BLaER1 (cell line): ENCODE measurements at regions not wholly inside any gene's neighbourhood (a gene's known extent, or its start where the extent isn't known, plus 50 kb on each side); places are given as distances from the start of the nearest gene placed in this dataset.

Experiments
- H3K27ac ChIP-seq: shearing (Covaris generic); formaldehyde crosslinking; 2 replicates; pipeline ENCODE4 v1.8.1; 2022
- H3K27me3 ChIP-seq: shearing (Covaris generic); formaldehyde crosslinking; 2 replicates; pipeline ENCODE4 v1.8.1; 2022
- H3K36me3 ChIP-seq: shearing (Covaris generic); formaldehyde crosslinking; 2 replicates; pipeline ENCODE4 v1.8.1; 2022
- H3K4me1 ChIP-seq: shearing (Covaris generic); formaldehyde crosslinking; 2 replicates; pipeline ENCODE4 v1.8.1; 2022
- H3K4me2 ChIP-seq: shearing (Covaris generic); formaldehyde crosslinking; 2 replicates; pipeline ENCODE4 v1.8.1; 2022
- H3K4me3 ChIP-seq: shearing (Covaris generic); formaldehyde crosslinking; 2 replicates; pipeline ENCODE4 v1.8.1; 2022
- H3K9ac ChIP-seq: shearing (Covaris generic); formaldehyde crosslinking; 2 replicates; pipeline ENCODE4 v1.8.1; 2022
- H3K9me3 ChIP-seq: shearing (Covaris generic); formaldehyde crosslinking; 2 replicates; pipeline ENCODE4 v1.8.1; 2022
- H4K20me1 ChIP-seq: shearing (Covaris generic); formaldehyde crosslinking; 2 replicates; pipeline ENCODE4 v1.8.1; 2022
- Cebpa-rat ChIP-seq: shearing (Covaris generic); IDR thresholded peaks from 2 replicates; pipeline ENCODE4 v1.8.1; 2022

- no peaks in the 10 kb centered on the region for H4K20me1 ChIP-seq
- H3K4me2 ChIP-seq: no peak overlapping the region
- no peak overlapping the region for H3K27ac ChIP-seq
- H3K9ac ChIP-seq: no peak overlapping the region
- H3K9me3 ChIP-seq: no peaks in the 10 kb centered on the region
- H3K4me1 ChIP-seq: no peaks in the 10 kb centered on the region
- no peak for TF ChIP-seq Cebpa-rat
- no peaks in the 10 kb centered on the region for H3K36me3 ChIP-seq
- no peaks in the 10 kb centered on the region for H3K27me3 ChIP-seq
- no peak overlapping the region for H3K4me3 ChIP-seq
Measured at GRCh38 chr18:56330366-56331110, 307.9 kb downstream of the TXNL1 start.

DNA sequence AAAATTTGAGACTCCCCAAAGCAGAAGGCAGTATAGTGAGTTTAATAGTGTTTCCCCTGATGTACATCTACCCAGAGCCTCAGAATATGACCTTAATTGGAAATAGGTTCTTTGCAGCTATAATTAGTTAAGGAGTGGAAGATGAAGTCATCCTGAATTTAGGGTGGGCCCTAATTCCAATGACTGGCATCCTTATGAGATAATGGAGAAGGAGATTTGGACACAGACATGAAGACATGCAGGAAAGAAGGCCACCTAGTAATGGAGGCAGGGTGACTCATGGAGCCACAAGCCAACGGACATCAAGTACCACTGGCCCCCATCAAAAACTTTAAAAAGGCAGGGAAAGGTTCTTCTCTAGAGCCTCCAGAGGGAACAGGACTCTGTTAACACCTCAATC lies 308.9 kb downstream of the TXNL1 start:
- no peaks in the 10 kb centered on the region for H3K4me1 ChIP-seq
- H4K20me1 ChIP-seq: no peaks in the 10 kb centered on the region
- TF ChIP-seq Cebpa-rat: no peak
- H3K27ac ChIP-seq: no peak overlapping the region
- no peak overlapping the region for H3K4me3 ChIP-seq
- no peak overlapping the region for H3K4me2 ChIP-seq
- no peak overlapping the region for H3K9ac ChIP-seq
- no peaks in the 10 kb centered on the region for H3K27me3 ChIP-seq
- no peaks in the 10 kb centered on the region for H3K9me3 ChIP-seq
- H3K36me3 ChIP-seq: no peaks in the 10 kb centered on the region

DNA sequence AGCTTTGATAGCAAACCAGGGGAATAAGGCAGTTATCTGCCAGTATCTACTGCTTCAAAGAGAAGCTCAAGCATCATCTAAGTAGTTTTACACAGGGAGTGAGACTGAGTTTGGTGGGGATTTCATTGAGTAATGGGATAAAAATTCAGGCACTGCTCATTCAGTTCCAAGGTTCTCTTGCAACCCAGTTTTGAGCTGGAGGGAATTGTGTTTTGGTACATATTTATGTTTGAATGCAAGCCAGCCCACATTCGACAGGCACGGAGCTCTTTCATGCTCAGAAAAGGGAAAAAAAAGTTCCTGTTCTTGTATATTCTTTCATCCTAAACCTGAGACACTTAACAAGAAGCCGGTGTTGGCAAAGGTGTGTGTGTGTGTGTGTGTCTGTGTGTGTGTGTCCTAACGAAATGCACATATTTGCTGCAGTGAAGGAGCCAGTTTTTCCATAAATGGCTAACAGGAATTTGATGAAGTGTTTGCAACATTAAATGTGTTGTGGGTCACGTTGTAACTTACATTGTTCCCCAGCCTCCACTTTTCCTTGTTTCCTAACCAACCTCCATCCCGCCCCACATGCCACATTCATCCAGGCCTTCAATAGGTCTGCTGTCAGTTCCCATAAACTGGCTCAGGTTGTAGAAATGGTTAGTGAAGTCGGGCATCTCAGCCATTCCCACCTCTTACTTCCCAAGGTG lies 311.1 kb downstream of the TXNL1 start:
- H3K4me2 ChIP-seq: no peak overlapping the region

GRCh38 chr18:56326336-56327072 lies 311.9 kb downstream of the TXNL1 start:
- Histone ChIP-seq H3K4me1 (peaks cover 25% of the 10 kb centered on the region), H3K27me3 (no peaks in the 10 kb centered on the region), H3K36me3 (no peaks in the 10 kb centered on the region), H4K20me1 (no peaks in the 10 kb centered on the region), H3K27ac (no peak overlapping the region), H3K4me2 (no peak overlapping the region), H3K4me3 (no peak overlapping the region), H3K9ac (no peak overlapping the region), H3K9me3 (no peaks in the 10 kb centered on the region)
- no peak for TF ChIP-seq Cebpa-rat

More for the DNA sequence above, 311.1 kb downstream of the TXNL1 start:
- Histone ChIP-seq H3K4me3 (no peak overlapping the region), H3K27me3 (no peaks in the 10 kb centered on the region), H3K36me3 (no peaks in the 10 kb centered on the region), H3K9me3 (no peaks in the 10 kb centered on the region), H3K4me1 (peaks cover 16% of the 10 kb centered on the region), H4K20me1 (no peaks in the 10 kb centered on the region), H3K9ac (no peak overlapping the region), H3K27ac (no peak overlapping the region)
- no peak for TF ChIP-seq Cebpa-rat

DNA sequence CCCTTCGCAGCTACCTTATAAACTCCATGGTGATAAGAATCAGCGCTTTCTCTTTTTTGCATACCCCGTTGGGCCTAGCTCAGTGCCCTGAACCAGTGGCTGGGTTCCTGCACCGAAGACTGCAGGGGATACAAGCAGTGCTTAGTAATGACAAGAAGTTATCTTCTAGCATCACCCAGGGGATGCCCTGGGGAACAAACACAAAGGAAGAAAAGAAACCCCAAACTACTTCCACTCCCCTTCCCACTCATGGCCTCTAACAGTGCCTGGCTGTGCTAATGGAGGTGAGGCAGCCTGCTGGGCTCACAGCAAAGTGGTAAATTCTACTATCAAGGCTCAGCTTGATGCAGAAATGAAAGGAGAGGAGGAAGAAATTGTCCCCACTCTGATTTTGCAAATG lies 314.7 kb downstream of the TXNL1 start:
- Histone ChIP-seq H3K9ac (no peak overlapping the region), H3K4me1 (peaks cover 43% of the 10 kb centered on the region), H3K9me3 (no peaks in the 10 kb centered on the region), H3K27ac (no peak overlapping the region), H3K4me2 (peak overlapping the region; percentile 46), H4K20me1 (no peaks in the 10 kb centered on the region), H3K27me3 (no peaks in the 10 kb centered on the region), H3K4me3 (no peak overlapping the region), H3K36me3 (no peaks in the 10 kb centered on the region)
- no peak for TF ChIP-seq Cebpa-rat

GRCh38 chr18:56322406-56322805 lies 316.0 kb downstream of the TXNL1 start:
- Histone ChIP-seq H3K9me3 (no peaks in the 10 kb centered on the region), H3K4me3 (no peak overlapping the region), H3K27ac (0 out of 2 replicates have a peak overlapping the region, but pooled peaks have one; percentile 31), H4K20me1 (no peaks in the 10 kb centered on the region), H3K4me2 (peak overlapping the region; percentile 65), H3K4me1 (peaks cover 47% of the 10 kb centered on the region), H3K9ac (no peak overlapping the region), H3K27me3 (no peaks in the 10 kb centered on the region), H3K36me3 (no peaks in the 10 kb centered on the region)
- no peak for TF ChIP-seq Cebpa-rat

- no peaks in the 10 kb centered on the region for H4K20me1 ChIP-seq
- peaks cover 47% of the 10 kb centered on the region for H3K4me1 ChIP-seq
- no peaks in the 10 kb centered on the region for H3K36me3 ChIP-seq
- no peak for TF ChIP-seq Cebpa-rat
- no peaks in the 10 kb centered on the region for H3K27me3 ChIP-seq
- H3K27ac ChIP-seq: no peak overlapping the region
- H3K4me2 ChIP-seq: peak overlapping the region; percentile 65
- H3K9ac ChIP-seq: no peak overlapping the region
- no peaks in the 10 kb centered on the region for H3K9me3 ChIP-seq
- H3K4me3 ChIP-seq: no peak overlapping the region
Measured at GRCh38 chr18:56321470-56321869, 316.9 kb downstream of the TXNL1 start.

GRCh38 chr18:56319953-56320352 lies 318.4 kb downstream of the TXNL1 start:
- Histone ChIP-seq H3K9me3 (no peaks in the 10 kb centered on the region), H3K36me3 (no peaks in the 10 kb centered on the region), H4K20me1 (no peaks in the 10 kb centered on the region), H3K4me3 (no peak overlapping the region), H3K27me3 (no peaks in the 10 kb centered on the region), H3K4me1 (peaks cover 47% of the 10 kb centered on the region), H3K27ac (no peak overlapping the region), H3K9ac (no peak overlapping the region), H3K4me2 (peak overlapping the region; percentile 65; the same call in 1 of the 2 replicates)
- no peak for TF ChIP-seq Cebpa-rat

- Histone ChIP-seq H4K20me1 (no peaks in the 10 kb centered on the region), H3K9ac (no peak overlapping the region), H3K36me3 (no peaks in the 10 kb centered on the region), H3K4me3 (no peak overlapping the region), H3K9me3 (no peaks in the 10 kb centered on the region), H3K27me3 (no peaks in the 10 kb centered on the region), H3K4me1 (peaks cover 44% of the 10 kb centered on the region), H3K27ac (no peak overlapping the region), H3K4me2 (no peak overlapping the region)
- no peak for TF ChIP-seq Cebpa-rat
Measured at GRCh38 chr18:56316727-56317126, 321.7 kb downstream of the TXNL1 start.

GRCh38 chr18:56315363-56315762 lies 323.0 kb downstream of the TXNL1 start:
- TF ChIP-seq Cebpa-rat: no peak
- no peaks in the 10 kb centered on the region for H3K36me3 ChIP-seq
- H3K4me2 ChIP-seq: no peak overlapping the region

More at GRCh38 chr18:56315363-56315762, 323.0 kb downstream of the TXNL1 start:
- Histone ChIP-seq H3K9me3 (no peaks in the 10 kb centered on the region), H3K4me1 (peaks cover 30% of the 10 kb centered on the region), H3K27ac (no peak overlapping the region), H3K4me3 (no peak overlapping the region), H3K9ac (no peak overlapping the region), H4K20me1 (no peaks in the 10 kb centered on the region), H3K27me3 (no peaks in the 10 kb centered on the region)
